ENCODE measurements at regions not wholly inside any gene's neighbourhood (a gene's known extent, or its start where the extent isn't known, plus 50 kb on each side); places are given as distances from the start of the nearest gene placed in this dataset.

GRCh38 chr10:44161184-44161583 lies 223.7 kb downstream of the CXCL12 start:
- TF ChIP-seq CTCF (IDR thresholded peaks at IDR 0.05; ENCODE audit: borderline replicate concordance, extremely low read depth, low read length, poor library complexity, severe bottlenecking) (no peak), EZH2 (IDR thresholded peaks at IDR 0.05; ENCODE audit: borderline replicate concordance, low read depth, low read length, severe bottlenecking) (no peak)
